ENCODE measurements at regions not wholly inside any gene's neighbourhood (a gene's known extent, or its start where the extent isn't known, plus 50 kb on each side); places are given as distances from the start of the nearest gene placed in this dataset.
"Not testable (repeated sequence)": the region's sequence is repeated elsewhere in the genome, so short reads cannot be mapped to it uniquely, and the experiment has no call there.

DNA sequence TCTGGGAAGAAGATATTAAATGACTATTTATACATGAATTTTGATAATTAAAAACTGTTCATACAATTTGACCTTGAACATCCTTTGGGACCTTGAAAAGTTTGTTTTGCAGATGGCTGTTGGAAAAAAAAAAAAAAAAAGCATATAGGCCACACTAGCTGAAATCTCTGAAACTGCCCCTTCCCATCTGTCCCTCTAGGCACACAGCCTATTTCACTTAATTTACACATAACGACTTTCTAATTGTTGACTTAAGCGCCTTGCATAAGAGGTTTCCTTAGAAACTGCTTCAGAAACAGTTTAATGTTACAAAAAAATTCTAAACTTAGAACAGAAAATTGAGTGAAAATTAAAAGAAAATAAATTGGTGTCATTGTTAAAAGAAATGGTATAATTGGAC is 131.0 kb downstream of the COX18 start:
- DNase-seq (ENCODE audit: low spot score) = no peak

DNA sequence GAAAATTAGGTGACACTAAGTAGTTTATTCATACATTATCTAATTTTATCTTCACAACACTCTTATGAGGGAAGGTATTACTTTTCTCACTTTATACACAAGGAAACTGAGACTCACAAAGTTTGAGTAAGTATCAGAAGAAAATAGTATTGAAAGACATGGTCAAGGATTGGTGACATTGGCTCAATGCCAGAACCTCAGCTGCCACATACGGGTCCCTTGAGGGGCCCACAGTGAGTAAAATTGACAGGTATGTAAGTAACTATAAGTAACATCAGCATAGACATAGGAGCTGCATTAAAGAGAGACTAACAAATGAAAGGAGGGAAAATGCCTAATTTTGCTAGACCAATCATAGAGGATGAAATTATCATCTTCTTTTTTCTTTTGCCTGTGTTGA is 134.1 kb downstream of the COX18 start:
- no peak for DNase-seq (ENCODE audit: low spot score)

DNA sequence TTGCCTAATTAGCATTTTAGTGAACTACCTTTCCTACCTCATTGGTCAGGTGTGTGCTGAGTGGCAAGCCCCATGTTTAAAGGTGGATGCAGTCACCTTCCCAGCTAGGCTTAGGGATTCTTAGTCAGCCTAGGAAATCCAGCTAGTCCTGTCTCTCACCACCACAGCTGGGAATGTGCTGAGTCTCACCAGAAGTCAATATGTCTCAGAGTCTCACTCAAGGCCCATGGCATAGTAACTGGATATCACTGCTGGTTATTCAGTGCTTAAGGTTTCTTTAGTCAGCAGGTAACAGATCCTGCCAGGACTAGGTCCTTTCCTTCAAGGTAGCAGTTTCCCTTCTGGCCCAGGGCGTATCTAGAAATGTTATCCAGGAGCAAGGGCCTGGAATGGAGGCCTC is 136.5 kb downstream of the COX18 start:
- DNase-seq (ENCODE audit: low spot score) = no peak

DNA sequence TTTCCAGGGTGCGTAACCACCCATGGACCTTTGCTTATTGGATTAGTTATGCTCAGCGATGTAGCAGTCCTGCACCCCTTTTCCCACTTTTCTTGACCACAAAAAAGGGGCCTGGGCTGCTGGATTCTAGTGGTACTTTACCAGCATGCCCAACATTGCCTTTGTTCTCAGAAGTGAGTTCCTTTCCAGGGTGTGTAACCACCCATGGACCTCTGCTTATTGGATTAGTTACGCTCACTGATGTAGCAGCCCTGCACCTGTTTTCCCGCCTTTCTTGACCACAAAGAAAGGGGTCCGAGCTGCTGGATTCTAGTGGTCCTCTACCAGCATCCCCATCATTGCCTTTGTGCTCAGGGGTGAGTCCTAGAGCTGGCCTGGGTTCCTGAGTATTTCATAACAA is 138.2 kb downstream of the COX18 start:
- no peak for DNase-seq (ENCODE audit: low spot score)

DNA sequence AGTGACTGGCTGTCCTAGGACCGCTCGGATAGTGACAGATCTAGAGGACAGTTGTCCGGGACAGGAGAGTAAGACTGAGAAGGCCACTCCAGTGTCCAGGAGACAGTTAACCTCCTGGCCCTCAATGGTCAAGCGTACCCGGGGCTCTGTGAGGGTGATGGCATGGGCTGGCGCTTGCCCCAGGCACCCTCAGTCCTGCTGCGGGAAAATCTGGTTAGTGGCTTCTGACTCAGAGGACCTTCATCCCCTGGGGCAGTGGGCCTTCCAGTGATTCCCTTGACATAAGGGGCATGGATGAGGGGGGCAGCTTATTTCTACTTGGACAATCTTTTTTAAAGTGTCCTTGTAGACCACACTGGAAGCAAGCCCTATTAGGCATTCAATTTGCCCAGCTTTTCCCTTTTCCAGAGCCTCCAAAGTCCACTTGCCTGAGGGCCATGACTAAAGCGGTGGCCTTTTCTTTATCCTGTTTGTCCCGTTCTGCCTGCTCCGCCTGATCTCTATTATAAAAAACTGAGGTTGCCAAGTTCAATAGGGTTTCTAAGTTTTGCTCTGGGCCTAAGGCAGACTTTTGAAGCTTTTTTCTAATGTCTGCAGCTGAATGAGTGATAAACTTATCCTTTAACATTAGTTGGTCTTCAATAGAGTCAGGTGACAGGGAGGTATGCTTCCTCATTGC is 139.8 kb downstream of the COX18 start:
- not testable (repeated sequence) for DNase-seq (ENCODE audit: low spot score)

DNA sequence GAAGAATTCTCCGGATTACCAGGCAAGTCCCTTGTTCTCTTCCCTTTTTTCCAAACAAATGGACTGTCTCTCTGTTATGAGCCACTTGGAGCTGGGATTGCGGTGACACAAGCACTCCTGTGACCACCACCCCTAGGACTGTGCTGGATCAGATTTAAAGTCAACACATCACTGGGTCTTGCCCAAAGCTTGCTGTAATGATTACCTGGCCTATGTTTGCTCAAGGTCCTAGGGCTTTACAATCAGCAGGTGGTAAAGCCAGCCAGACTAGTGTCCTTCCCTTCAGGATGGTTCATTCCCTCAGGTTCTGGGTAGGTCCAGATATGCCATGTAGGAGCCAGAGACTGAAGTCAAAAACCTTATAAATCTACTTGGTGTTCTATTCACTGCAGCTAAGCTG is 144.7 kb downstream of the COX18 start:
- DNase-seq (ENCODE audit: low spot score) = no peak

DNA sequence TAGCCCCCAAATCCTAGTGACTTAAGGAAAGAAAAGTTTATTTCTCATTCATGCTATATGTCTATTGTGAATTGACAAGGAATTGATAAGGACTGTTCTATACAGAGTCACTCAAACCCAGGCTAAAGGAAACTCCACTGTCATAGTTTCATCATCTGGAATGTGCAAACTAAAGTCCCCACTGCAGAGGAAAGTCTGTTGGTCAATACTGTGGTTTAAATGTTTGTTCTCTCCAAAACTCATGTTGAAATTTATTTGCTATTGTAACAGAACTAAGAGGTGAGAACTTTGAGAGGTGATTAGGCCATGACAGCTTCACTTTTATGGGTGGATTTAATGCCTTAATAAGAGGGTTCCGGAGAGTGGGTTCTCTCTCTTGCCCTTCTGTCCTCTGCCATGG is 149.6 kb downstream of the COX18 start:
- DNase-seq (ENCODE audit: low spot score) = no peak

DNA sequence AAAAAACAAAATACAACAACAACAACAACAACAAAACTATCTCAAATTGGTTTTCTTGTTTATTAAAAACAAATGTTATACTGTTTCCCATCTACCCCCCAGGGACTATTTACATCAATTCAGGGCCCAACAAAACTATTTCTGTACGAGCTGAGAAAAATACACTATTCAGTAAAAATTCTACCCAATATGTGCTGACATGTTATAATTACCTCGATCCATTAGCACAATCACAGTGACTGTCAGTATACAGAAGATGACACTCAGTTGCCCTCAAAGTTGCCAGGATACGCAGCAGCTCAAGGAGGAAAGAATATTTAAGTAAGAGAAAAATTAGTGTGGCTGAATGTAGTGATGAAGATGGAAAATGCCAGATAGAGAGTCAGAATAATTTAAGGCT is 150.1 kb downstream of the COX18 start:
- no peak for DNase-seq (ENCODE audit: low spot score)

DNA sequence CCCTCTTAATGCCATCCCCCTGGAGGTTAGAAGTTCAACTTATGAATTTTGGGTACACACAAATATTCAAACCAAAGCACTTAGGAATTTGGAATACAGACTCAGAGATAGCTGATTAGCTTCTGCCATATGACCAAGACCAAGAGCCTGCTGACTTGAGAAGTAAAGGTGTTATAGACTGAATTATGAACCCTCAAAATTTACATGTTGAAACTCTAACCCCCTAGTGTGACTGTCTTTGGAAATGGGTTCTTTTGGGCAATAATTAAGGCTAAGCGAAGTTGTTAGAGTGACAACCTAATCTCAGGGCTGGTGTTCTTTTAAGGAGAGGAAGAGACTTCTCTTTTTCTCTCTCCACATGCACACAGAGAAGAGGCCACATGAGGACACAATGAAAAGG is 151.2 kb downstream of the COX18 start:
- DNase-seq (ENCODE audit: low spot score) = no peak

DNA sequence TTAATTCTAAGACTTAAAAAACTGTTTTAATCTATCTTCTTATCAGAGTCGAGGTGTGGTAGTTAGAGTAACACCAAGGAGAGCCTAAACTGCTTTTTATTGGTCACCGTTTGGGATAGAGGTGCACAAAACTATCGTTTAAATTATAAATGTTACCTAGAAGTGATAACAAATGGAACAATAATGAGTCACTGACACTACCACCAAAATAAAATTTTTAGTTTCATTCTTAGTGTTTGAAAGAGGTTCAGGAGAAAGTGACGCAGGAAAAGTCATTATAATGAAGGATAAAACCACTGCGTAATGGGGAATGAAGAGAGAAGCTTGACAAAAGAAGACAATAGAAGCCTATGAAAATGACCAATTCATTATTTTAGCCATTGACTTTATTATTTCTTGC is 158.2 kb downstream of the COX18 start:
- no peak for DNase-seq (ENCODE audit: low spot score)

DNA sequence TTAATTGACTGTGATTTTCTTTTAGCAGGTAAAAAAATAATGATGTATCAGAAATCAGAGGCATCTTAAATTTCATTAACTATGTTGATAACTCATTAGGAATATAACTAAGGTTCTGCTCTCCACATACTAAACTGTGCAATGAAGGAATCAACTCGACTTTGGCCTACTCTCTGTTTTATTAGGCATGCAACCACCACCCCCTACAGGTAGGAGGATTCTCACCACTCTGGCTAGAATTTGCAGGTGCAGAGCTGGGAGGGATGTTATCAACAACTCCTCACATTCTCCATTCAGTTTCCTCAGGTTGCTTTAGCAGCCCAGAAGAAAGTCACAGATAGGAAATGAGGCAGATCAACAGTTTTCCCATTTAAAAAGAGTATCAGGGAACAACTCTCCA is 160.1 kb downstream of the COX18 start:
- DNase-seq (ENCODE audit: low spot score) = no peak

DNA sequence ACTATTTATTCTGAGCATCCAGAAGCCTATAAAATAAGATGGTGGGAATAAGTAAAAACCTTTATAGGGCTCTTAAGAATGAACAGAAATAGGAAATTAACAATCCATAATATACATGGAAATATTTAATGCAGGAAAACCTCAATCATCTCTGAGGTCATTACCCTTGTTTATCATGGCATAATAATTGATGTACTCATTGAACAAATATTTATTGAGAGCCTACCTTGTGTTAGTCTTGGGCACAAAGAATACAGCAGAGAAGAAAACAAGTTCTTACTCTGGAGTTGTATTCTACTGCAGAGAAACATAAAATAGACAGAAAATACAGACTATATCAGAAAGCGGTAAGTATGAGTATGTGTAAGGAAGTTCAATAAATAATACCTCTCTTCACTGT is 167.2 kb downstream of the COX18 start:
- no peak for DNase-seq (ENCODE audit: low spot score)

DNA sequence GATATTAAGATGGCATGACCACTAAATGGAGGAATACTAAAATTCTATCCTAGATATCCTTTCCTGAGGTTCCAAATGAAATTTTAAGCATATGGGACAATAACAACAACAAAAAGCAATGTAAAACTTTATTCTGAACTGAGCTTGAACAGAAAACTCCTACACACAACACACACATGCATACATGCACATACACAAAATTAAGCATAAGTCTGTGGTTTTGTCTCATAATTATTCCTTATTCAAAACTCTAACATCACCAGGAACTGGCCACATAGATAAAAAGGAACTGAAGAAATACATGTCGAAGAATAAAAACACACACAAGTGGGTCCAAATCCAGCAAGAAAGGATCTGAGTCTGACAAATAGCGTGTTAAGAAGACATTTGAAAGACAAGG is 168.0 kb downstream of the COX18 start:
- DNase-seq (ENCODE audit: low spot score) = no peak

DNA sequence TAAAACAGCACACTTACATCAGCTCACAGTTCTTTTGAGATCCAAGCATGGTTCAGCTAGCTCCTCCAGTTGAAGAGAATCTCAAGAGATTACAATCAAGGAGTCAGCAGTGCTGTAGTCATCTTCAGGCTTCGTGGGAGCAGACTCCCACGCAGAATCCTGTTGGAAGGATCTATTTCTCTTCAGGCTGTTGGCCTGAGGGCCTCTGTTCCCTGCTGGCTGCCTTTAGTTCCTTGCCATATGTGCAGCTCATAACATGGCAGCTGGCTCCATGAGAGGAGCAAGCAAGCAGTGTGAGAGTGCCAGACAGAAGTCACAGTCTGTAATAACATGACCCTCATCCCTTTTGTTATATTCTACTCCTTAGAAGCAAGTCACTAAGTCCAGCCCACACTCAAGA is 168.6 kb downstream of the COX18 start:
- DNase-seq (ENCODE audit: low spot score) = no peak

DNA sequence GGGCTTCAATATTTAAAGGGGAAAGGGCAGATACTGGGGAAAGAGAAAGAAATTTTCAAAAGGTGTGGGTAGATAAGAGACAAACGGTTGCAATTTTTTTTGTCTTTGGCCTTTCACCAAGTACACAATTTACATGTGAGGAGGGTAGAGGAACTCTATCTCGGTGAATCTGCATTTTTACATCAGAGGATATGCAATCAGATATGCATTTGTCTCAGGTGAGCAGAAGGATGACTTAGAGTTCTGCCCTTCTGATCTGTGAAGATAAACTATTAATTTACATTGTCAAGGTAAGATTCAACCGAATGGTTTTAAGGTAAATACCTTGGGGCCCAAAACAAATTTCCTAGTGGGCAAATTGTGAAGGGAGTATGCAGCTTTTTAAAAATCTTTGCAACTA is 169.9 kb downstream of the COX18 start:
- no peak for DNase-seq (ENCODE audit: low spot score)

DNA sequence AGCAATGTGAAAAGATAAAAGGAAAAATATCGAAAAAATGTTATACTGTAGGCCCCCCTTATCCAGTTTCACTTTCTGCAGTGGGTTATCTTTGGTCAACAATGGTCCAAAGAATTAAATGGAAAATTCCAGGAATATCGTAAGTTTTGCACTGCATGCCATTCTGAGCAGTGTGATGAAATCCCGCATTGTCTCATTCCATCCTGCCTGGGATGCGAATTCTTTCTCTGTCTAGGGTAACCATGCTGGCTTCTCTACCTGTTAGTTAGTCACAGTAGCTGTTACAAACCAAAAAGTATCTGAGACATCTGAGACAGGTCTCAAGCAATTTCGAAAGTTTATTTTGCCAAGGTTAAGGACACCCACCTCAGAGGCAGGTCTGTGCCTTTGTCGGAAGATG is 170.3 kb downstream of the COX18 start:
- no peak for DNase-seq (ENCODE audit: low spot score)

DNA sequence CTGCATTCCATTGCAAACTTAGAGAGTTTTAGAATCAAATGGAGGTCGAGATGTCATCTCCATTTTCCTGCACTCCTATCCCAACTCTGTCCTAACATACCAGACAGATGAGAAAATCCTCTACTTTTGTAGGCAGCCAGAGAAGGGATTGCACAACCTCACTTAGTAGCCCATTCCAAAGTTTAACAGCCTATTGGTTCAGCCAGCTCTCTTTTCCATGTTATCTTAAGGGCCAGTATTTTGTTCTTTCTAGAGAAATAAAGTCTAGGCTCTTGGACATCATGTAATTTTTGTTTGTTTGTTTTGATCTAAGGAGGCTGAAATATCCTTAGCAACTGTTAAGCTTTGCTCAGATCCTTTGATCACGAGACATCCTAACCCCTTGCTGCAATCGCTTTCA is 173.0 kb downstream of the COX18 start:
- DNase-seq (ENCODE audit: low spot score) = no peak

DNA sequence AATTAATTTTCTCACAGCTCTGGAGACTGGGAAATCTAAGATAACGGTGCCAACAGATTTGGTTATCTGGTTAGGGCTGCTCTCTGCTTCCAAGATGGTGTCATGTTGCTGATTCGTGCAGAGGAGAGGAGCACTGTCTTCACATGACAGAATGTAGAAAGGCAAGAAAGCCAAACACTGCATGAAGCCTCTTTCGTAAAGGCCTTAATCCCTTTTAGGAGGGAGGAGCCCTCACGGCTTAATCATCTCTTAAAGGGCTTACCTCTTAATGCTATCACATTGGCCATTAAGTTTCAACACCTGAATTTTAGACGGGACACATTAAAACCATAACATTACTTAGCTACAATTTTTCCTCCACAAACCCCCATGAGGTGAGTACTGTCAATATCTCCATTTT is 174.1 kb downstream of the COX18 start:
- no peak for DNase-seq (ENCODE audit: low spot score)

DNA sequence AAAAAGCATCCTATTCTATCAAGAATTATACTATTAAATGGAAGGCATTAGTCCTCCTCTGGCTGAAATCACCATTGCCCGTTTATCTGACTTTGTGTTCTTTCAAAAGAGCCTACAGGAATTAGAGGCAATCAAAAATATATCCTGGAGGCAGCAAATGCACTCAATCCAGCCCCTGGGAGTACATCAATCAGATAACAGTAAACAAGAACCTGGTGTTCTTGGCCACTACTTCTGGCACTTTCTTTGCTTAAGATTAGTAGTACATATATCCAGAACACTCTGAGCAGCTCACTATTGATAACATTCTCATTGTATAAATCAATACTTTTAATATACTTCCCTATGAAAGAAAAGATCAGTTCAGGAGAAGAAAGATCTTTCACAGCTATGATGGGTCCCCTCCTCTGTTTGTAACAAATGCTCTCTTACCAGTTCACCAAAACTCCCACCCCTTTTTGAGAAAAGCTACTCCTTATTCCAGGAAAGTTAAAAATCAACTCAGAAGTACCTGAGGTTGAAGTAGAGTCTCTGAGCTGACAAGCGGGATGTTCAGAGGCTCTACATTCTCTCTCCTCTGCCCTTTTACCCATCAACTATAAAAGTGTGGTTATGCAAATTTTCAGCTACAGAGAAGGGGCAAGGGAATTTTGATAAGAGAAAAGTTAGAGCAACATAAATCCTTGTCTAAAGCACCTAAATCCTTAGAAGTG is 176.0 kb downstream of the COX18 start:
- DNase-seq (ENCODE audit: low spot score) = no peak

DNA sequence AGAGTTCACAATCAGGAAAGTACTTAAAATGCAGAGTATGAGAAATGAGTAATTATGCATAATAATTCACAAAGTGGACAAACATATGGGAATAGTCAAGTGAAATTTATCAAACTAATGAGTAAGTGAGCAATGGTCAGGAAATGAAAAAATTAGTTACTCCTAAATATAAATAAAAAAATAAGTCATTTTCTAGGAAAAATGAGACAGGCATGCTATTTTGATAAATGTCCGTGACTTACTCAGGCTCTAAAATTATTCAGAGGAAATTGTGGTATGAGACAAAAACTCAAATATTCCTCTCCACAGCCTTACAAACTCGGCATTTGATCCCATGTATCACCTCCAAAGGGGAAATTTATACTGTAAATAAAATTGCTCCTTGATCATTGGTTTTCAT is 181.2 kb downstream of the COX18 start:
- DNase-seq (ENCODE audit: low spot score) = no peak

DNA sequence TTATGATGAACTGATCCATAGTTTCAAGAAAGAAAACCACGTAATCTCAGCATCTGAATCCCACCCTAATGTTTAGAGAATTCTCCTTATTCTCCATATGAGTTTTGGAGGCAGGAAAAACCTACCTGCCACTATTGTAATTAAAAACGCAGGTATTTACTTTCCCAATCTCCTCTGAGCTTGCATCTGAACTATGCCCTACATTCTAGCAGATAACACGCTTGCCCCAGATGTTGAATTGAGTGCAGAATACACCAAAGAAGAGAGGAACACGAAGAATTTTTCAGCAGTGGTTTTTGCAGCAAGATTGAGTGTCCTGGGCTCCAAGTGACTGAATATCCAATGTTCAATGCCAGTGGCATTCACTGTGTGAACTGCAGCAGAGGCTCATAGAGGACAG is 182.4 kb downstream of the COX18 start:
- no peak for DNase-seq (ENCODE audit: low spot score)

DNA sequence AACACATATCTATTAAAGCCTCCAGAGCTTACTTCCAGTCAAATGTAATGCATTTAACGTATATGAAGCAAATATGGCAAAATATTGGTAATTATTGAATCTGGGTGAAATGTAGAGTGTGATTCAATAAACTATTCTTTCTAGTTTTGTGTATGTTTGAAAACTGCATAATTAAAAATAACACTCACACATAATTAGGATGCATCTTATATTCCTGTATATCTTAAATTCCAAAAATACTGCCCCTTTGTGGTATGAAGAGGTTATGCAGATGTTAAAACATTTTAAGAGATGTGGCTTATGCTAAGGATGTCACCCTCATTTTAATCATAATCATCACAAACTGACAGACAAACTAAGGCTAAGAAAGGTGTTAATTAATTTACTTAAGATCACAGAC is 182.9 kb downstream of the COX18 start:
- DNase-seq (ENCODE audit: low spot score) = no peak

DNA sequence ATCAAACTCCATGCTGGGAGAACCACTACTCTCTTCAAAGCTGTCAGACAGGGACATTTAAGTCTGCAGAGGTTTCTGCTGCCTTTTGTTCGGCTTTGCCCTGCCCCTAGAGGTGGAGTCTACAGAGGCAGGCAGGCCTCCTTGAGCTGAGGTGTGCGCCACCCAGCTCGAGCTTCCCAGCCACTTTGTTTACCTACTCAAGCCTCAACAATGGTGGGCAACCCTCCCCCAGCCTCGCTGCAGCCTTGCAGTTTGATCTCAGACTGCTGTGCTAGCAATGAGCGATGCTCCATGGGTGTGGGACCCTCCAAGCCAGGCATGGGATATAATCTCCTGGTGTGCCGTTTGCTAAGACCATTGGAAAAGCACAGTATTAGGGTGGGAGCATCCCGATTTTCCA is 185.3 kb downstream of the COX18 start:
- DNase-seq (ENCODE audit: low spot score) = not testable (repeated sequence)

DNA sequence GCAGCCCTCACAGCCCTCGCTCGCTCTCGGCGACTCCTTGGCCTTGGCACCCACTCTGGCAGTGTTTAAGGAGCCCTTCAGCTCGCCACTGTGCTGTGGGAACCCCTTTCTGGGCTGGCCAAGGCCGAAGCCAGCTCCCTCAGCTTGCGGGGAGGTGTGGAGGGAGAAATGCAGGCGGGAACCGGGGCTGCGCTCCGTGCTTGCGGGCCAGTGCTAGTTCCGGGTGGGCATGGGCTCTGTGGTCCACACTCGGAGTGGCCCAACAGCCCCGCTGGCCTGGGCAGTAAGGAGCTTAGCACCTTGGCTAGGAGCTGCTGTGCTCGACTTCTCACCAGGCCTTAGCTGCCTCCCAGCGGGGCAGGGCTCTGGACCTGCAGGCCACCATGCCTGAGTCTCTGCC is 192.6 kb downstream of the COX18 start:
- DNase-seq (ENCODE audit: low spot score) = no peak
